ENCODE measurements at regions not wholly inside any gene's neighbourhood (a gene's known extent, or its start where the extent isn't known, plus 50 kb on each side); places are given as distances from the start of the nearest gene placed in this dataset.

DNA sequence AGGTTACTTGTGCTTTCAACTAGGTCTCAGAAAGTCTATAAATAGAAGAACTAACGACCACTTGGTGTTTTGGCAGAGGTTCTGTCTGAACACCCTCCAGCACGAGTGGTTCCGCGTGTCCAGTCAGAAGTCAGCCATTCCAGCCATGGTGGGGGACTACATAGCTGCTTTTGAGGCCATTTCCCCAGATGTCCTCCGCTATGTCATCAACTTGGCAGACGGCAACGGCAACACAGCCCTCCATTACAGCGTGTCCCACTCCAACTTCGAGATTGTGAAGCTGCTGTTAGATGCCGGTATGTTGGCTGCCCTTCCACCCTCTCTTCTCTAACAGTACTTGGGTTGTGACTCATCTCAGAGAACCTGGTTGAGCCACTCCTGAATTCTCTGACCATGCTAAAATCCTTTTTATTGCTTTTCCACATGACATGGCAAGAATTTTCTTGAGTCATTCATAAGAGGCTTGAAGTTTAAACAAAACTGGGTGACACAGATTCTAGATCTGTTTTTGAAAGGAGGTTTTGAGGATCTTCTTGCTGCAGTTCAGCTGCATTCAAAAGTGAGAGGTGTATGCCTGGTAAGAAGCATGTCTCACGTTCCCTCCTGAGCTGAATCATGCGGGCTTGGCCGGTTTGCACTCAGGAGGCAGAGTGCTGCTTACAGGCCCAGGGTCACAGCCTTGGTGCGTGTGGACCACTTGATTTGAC lies 103.1 kb upstream of the DMRT1 start:
- no peak for TF ChIP-seq EGR1 (IDR thresholded peaks at IDR 0.05)
- TF ChIP-seq RAD21 (IDR thresholded peaks at IDR 0.05; ENCODE audit: low read depth), result no peak
- TF ChIP-seq TCF12 (IDR thresholded peaks at IDR 0.05; ENCODE audit: low read depth), result no peak
- TF ChIP-seq CREB1 (IDR thresholded peaks at IDR 0.05; ENCODE audit: low read depth), result no peak
- no peak for TF ChIP-seq TAF1 (IDR thresholded peaks at IDR 0.05; ENCODE audit: low read depth)
- TF ChIP-seq FOXM1 (IDR thresholded peaks at IDR 0.05; ENCODE audit: borderline replicate concordance, low read depth), result no peak
